GM18870 (cell line): ENCODE measurements at regions not wholly inside any gene's neighbourhood (a gene's known extent, or its start where the extent isn't known, plus 50 kb on each side); places are given as distances from the start of the nearest gene placed in this dataset.
"Not testable (repeated sequence)": the region's sequence is repeated elsewhere in the genome, so short reads cannot be mapped to it uniquely, and the experiment has no call there.

Experiments used
- ATAC-seq: cut with Tn5 transposase; IDR thresholded peaks from one replicate; pipeline ENCODE4 v1.9.1; 2021; ENCODE audit warnings: moderate library complexity; ENCODE audit not compliant: unreplicated experiment

DNA sequence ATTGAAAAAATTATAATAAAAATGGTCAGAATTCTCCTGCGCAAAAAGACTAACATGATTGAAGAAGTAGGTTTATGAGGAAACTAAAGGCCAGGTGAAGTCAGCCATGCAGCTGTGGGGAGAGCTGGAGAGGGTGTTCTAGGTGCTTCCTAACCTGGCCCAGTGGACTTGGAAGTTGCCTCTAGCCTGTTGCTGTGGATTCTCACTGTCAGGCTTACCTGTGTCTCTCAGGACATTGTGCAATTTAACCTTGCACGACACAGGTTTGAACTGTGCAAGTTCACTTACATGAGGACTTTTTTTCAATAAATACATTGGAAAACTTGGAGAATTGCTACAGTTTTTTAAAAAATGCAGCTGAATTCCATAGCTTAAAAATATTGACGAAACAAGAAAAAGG is 266.4 kb downstream of the CXCL12 start:
- ATAC-seq, result no peak

DNA sequence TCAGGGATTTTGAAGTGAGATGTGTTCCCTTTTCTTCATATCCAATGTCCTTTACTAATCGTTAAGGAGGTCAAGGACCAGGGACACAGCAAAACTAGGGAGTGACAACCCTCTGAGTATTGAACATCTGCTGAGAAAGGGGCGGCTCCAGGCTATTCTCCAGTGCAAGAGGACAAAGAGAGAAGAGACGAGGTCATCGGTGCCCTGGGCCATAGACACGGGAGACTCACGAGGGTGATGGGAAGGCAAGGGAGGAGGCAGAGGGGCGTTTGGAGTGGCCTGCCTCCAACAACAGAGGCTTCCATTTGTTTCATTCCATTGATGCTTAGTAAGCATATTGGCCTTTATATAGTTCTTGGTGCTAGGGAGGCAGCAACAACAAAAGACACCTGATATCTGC is 268.4 kb downstream of the CXCL12 start:
- ATAC-seq, result no peak

DNA sequence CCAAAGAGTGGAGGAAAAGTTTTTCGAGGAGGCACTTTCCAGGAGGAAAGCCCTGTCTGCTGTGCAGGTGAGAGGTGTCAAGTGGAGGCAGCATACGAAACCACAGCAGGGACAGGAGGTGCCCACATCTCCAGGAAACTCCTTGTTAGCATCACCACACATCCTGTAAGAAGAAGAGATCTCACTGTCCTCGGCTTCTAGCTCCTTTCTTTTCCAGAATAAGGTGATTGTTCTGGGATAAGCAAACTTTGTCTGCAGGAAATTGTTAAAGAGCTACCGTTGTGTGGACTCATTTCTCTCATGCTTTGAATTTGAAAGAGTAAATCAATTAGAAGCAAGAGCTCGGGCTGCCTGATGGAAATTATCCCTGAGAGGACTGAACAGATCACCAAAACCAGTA is 269.4 kb downstream of the CXCL12 start:
- ATAC-seq, result no peak

DNA sequence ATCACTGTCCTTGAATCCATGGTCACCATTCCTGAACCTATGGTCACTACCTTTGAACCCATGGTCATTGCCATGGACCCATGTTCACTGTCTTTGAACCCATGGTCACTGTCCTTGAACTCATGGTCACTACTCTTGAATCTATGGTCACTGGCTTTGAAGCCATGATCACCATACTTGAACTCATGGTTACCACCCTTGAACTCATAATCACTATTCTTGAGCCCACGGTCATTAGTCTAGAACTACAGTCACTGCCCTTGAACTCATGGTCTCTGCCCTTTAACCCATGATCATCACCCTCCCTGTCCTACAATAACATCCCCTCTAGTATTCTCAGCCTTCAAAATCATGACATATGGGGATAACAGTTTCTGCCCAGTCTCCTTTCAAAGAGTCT is 270.5 kb downstream of the CXCL12 start:
- no peak for ATAC-seq

DNA sequence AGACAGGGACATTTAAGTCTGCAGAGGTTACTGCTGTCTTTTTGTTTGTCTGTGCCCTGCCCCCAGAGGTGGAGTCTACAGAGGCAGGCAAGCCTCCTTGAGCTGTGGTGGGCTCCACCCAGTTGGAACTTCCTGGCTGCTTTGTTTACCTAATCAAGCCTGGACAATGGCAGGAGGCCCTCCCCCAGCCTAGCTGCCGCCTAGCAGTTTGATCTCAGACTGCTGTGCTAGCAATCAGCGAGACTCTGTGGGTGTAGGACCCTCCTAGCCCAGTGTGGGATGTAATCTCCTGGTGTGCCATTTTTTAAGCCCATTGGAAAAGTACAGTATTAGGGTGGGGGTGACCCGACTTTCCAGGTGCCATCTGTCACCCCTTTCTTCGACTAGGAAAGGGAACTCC is 272.6 kb downstream of the CXCL12 start:
- ATAC-seq, result not testable (repeated sequence)

DNA sequence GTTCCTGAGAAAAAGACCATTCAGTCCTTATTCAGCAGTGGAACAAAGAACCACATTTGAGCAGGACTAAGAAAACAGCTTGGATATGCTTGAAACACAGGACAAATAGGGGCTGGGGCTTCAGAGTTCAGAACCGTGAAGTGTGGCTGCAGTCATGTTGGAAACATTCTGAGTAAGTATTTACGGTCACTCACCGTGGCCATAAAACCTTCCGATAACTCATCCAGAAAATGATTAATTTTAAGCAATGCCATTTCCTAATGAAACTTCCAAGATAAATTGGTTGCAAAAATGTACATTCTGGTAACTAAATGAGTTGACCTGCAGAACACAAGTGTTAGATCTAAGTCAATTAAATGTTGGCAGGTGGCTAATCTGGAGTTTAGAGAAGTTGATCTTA is 279.2 kb downstream of the CXCL12 start:
- no peak for ATAC-seq

DNA sequence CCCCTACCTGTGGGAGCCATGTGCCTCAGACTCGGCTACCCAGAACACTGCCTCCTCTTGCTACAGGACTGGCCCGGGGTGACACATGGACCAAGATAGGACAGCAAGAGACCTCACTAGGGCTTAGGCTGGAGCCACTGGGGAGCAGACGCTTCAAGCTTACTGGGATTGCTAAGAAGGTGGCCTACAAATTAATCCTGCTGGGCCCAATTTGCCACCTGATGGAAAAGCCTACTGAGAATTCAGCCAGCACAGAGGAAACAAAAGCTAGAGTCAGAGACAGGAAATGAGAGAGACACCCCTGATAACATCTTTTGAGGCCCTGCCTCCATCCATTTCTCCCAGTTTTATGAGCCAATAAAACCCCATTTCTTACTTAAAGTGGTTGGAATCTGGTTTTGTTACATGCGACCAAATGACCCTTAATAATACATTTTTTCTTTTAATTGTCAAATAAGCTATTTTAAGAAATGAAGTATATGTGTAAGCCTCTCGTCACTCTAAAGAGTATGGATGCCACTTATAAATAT is 282.1 kb downstream of the CXCL12 start:
- no peak for ATAC-seq

DNA sequence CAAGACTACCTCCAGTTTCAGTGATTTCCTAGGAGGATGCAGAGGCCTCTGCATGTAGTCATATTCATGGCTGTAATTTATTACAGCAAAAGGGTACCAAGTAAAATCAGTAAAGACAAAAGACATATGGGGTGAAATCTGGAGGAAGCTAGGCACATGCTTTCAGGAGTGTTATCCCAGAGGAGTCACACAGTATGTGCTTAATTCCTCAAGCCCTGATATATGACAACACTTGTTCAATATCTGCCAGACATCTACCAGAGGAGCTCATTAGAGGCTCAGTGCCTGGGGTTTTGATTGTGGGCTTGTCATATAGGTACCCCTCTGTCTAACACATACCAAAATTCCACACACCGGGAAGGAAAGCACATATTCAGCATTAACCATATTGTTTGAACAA is 283.8 kb downstream of the CXCL12 start:
- no peak for ATAC-seq

DNA sequence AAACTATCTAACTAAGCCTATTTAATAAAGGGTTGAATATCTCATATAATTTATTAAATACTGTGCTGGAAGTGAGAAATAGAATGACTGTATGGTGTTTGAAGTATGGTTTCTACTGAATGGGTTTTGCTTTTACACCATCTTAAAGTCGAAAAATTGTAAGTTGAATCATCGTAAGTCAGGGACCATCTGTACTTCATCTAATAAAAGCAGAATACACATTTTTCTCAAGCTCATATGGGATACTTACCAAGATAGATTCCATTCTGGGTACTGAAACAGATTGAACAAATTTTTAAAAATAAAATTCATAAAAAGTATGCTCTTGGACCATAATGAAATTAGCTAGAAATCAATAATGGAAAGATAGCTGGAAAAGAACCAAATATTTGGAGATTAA is 285.4 kb downstream of the CXCL12 start:
- no peak for ATAC-seq

DNA sequence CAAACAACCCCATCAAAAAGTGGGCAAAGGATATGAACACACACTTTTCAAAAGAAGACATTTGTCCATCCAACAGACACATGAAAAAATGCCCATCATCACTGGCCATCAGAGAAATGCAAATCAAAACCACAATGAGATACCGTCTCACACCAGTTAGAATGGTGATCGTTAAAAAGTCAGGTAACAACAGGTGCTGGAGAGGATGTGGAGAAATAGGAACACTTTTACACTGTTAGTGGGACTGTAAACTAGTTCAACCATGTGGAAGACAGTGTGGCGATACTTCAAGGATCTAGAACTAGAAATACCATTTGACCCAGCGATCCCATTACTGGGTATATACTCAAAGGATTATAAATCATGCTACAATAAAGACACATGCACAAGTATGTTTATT is 288.7 kb downstream of the CXCL12 start:
- not testable (repeated sequence) for ATAC-seq

DNA sequence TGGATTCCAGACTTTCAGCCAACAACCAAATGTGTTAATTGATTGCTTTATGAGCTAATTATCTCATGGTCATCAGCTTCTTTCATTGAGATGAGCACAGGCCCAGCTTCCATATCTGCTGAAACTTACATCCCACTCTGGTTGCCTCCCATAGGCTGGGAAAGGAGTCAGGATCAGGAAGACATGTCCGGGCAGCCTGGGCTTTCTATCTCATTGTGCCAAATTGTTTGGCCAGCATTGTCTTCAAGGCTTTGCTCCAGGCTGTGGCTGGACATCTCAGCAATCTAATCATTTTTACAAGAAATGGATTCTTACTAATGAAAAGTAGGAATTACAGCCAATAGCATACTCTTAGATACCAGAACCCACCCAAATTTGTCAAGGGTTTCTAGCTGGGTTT is 295.2 kb downstream of the CXCL12 start:
- no peak for ATAC-seq

DNA sequence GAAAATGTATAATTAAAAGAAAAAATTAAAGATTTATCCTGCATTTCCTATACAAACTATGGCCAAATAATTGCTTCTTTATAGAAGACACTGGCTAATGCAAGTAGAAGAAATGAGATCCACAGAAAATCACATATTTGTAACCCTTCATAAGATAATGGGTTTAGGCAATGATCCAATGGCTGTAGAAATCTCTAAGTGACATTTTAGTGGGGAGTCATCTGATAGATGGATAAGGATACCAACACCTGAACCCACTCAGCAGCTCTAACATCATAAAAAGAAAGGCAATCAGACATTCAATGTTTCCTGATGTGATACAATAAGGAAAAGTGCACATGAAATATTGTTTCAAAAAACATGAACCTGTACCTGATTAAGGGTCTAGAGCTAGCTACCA is 297.5 kb downstream of the CXCL12 start:
- ATAC-seq, result no peak

DNA sequence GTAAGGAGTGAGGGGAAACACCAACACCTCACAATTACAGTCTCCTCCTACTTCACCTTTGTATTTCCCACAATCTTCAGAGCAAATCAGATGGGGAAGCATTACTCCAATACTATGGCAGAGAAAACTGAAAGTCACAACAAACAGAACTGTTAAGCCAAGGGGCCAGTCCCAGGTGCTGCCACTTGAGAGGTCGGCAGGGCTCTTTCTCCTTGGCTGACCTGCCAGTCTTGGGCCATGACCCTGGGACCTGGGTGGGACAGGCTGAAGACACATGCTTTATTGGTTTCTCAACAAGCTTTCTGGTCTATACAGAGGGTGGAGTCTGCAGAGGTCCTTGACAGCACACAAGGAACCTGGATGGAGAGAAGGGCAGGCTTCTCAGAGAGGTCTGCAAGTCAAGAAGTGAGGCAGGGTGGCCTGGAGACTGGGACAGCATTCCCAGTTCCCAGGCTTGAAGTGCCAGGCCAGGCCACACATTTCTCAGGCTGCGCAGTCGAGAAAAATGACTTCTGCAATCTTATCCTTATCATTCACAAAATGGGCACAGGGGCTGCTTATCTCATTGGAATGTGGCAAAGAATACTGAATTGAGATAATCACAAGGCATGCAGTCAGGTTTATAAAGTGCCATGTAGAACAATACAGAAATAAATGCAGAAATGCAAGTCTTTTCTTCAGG is 301.0 kb downstream of the CXCL12 start:
- no peak for ATAC-seq

DNA sequence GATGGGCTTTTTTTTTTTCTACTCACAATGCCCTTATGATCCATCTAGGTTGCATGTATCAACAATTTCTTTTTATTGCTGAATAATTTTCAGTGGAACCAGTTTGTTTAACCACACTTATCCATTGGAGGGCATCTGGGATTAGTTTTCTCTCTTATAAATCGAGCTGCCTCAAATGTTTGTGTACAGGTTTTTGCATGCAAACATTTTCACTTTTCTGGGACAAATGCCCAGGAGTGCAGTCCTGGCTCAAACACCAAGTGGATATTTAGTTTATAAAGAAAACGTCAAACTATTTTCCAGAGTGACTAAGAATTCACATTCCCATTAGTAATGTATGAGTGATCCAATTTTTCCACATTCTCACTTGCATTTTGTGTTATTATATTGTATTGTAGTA is 313.4 kb downstream of the CXCL12 start:
- no peak for ATAC-seq

DNA sequence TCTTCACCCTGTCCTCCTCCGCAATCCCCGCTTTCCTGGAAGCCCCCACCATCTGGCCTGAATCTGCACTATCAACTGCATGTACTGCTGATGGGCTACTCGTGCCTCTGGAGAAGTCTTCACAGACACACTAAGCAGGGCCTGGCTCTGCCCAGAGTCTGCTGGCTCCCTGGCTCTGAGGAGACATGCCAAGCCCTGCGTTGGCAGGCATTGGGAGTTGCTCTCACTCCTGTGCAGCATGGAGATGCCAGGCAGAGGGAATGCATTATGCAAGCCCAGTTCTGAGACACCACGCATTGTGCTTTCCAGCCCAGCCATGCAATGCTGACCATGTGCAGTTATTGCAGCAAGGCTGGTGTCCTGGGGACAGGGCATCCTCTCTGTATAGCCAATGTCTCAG is 314.6 kb downstream of the CXCL12 start:
- ATAC-seq, result no peak

DNA sequence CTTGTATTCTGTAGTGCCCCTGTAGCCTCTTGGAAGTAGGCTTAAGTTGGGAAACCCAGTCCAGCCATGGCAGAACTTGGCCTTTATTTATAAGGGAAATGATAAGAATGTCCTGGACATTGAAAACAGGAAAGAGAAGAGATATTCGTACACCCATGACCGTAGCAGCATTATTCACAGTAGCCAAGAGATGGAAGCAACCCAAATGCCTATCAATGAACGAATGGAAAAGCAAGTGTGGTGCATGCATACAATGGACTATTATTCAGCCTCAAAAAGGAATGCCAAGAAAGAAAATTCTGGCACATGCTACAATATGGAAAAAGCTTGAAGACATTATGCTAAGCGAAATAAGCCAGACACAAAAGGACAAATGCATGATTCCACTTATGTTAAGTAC is 315.3 kb downstream of the CXCL12 start:
- ATAC-seq, result no peak

DNA sequence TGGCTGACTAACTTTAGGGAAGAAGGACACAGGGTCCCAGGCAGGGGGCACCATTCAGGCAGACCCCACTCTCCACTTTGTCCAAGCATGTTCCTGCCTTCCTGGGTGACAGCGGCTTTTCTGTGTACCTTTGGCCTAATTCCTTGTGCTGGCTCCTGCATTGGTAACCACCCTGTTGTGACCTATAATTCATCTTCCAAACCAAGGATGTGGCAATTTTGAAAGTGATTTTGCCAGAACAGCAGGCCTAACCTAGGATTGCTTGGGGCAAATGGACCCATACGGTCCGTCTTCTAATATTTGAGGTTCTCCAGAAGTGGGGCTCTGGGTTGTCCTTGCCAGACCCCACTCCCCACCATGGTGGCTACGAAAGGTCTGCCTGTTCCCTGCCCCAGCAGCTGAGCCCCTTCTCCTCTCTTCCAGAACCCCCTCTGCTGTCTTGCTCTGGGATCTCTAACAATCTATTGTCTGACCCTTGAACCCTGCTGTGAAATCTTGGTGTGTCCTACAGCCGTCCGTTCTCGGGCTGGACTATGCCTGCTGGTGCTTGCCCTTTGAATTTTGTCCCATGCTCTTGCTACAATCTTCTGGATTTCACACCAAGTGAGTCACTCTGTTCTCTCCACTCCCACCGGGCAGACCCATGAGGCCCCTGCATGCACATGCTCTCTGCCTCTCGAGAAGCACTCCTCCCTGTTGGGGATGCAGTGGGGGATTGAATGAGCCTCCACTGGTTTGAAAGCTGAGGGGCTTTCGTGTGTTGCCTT is 316.0 kb downstream of the CXCL12 start:
- ATAC-seq, result no peak

DNA sequence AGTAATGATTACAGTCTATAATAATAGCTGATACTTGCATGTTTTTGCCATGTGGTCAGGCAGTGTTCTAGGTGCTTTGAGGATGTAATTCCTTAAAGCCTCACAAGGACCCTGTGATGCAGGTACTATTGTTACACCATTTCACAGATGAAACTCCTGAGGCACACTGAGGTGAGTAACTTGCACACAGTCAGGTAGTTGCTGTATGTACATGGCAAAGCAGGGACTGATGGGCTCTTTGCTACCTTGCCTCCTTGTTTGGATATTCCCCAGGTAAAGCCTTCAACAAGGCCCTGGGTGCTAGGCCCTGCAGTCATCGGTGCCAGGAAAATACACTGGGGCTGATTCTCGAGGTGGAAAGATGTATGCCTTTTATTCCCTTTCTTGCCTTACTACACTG is 317.5 kb downstream of the CXCL12 start:
- ATAC-seq, result no peak

DNA sequence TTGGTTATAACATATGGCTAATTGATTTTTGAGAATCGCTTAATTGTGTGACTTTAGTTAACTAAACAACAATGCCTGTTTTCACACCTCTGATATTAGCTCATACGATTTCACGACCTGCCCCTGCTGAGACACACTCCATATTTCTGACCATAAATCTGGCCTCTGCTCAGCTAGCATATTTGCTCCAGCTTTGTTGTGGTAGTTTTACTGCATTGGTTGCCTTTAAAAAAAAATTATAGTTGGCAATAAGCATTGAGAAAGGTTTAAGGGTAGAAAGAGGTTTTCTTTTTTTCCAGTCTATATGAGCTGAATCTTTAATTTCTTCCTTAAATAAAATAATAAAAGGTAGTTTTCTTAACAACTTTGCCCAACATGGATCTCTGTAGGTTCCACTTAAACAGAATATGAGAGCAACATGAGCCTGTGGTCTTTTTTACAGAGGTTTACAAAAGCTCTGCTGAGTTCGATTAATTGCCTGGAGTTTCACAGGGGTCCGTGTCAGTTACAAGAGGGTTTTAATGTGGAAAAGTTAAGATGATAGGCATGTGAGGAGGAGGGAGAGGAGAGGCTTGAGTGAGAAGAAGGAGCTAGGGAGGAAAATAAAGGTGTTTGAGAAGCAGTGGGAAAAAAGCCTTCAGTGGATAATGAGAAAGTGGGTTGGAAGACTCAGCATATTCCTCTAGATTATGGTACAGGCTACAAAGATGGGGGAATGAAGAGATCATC is 318.2 kb downstream of the CXCL12 start:
- ATAC-seq, result no peak

DNA sequence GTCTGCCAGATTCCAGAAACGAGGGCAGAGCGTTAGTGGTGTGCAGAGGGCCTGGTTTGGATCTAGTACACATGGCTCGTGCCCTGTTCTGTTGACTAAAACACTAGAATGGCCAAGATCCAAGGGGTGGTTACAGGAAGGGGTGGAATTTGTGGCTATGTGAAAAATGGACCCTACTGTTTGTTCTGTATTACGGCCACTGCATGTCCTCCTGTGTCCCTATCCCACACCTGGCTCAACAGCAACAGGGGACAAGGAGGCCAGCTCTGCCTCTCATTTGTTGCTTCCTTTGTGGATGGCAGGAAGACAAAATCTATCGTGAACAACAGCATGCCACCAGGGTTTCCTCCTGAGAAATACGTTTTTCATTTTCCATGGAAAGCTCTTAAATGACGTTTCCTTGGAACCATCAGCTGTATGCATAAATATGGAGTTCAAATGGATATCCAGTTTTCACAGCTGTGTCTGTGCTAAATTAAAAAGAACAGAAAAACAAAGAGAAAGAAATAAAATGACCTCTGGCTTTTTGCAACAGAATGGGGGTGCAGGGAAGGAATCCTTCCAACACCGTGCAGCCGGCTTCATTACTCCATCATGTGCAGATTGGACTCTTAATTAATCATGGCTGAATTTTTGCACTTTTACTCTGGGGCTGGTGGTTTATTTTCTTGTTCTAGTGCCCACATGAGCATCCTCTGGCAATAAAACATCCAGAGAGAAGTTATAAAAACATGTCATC is 318.9 kb downstream of the CXCL12 start:
- ATAC-seq, result no peak
